ENCODE measurements at regions not wholly inside any gene's neighbourhood (a gene's known extent, or its start where the extent isn't known, plus 50 kb on each side); places are given as distances from the start of the nearest gene placed in this dataset.
"Not testable (repeated sequence)": the region's sequence is repeated elsewhere in the genome, so short reads cannot be mapped to it uniquely, and the experiment has no call there.

- DNase-seq (ENCODE audit: low read depth, low spot score) = no peak
Observed at GRCh38 chr2:183798535-183798934, 674.3 kb downstream of the NUP35 start.

GRCh38 chr2:183799761-183800160 is 675.5 kb downstream of the NUP35 start:
- no peak for DNase-seq (ENCODE audit: low read depth, low spot score)

- DNase-seq (ENCODE audit: low read depth, low spot score) = no peak
Observed at GRCh38 chr2:183803596-183803995, 679.4 kb downstream of the NUP35 start.

GRCh38 chr2:183807870-183808269 is 683.6 kb downstream of the NUP35 start:
- DNase-seq (ENCODE audit: low read depth, low spot score) = no peak

GRCh38 chr2:183809404-183809803 is 685.2 kb downstream of the NUP35 start:
- DNase-seq (ENCODE audit: low read depth, low spot score) = no peak

- no peak for DNase-seq (ENCODE audit: low read depth, low spot score)
Observed at GRCh38 chr2:183811281-183811680, 687.0 kb downstream of the NUP35 start.

- no peak for DNase-seq (ENCODE audit: low read depth, low spot score)
Observed at GRCh38 chr2:183812091-183812490, 687.8 kb downstream of the NUP35 start.

- DNase-seq (ENCODE audit: low read depth, low spot score) = no peak
Observed at GRCh38 chr2:183825710-183826109, 701.5 kb downstream of the NUP35 start.

GRCh38 chr2:183829931-183830330 is 705.7 kb downstream of the NUP35 start:
- no peak for DNase-seq (ENCODE audit: low read depth, low spot score)

- no peak for DNase-seq (ENCODE audit: low read depth, low spot score)
Observed at GRCh38 chr2:183837157-183837556, 712.9 kb downstream of the NUP35 start.

- no peak for DNase-seq (ENCODE audit: low read depth, low spot score)
Observed at GRCh38 chr2:183838295-183838694, 714.1 kb downstream of the NUP35 start.

GRCh38 chr2:183840061-183840584 is 715.9 kb downstream of the NUP35 start:
- no peak for DNase-seq (ENCODE audit: low read depth, low spot score)

GRCh38 chr2:183849826-183850225 is 725.6 kb downstream of the NUP35 start:
- DNase-seq (ENCODE audit: low read depth, low spot score) = not testable (repeated sequence)

- DNase-seq (ENCODE audit: low read depth, low spot score) = no peak
Observed at GRCh38 chr2:183859129-183859528, 734.9 kb downstream of the NUP35 start.

- DNase-seq (ENCODE audit: low read depth, low spot score) = no peak
Observed at GRCh38 chr2:183866666-183867065, 731.7 kb upstream of the ZNF804A start.

GRCh38 chr2:183867206-183867605 is 731.1 kb upstream of the ZNF804A start:
- DNase-seq (ENCODE audit: low read depth, low spot score) = no peak

GRCh38 chr2:183868153-183868552 is 730.2 kb upstream of the ZNF804A start:
- DNase-seq (ENCODE audit: low read depth, low spot score) = no peak

GRCh38 chr2:183868707-183869106 is 729.6 kb upstream of the ZNF804A start:
- DNase-seq (ENCODE audit: low read depth, low spot score) = no peak

GRCh38 chr2:183872131-183872530 is 726.2 kb upstream of the ZNF804A start:
- no peak for DNase-seq (ENCODE audit: low read depth, low spot score)

- no peak for DNase-seq (ENCODE audit: low read depth, low spot score)
Observed at GRCh38 chr2:183881978-183882377, 716.4 kb upstream of the ZNF804A start.

- DNase-seq (ENCODE audit: low read depth, low spot score) = no peak
Observed at GRCh38 chr2:183892315-183892941, 705.9 kb upstream of the ZNF804A start.

GRCh38 chr2:183898641-183899040 is 699.7 kb upstream of the ZNF804A start:
- no peak for DNase-seq (ENCODE audit: low read depth, low spot score)

GRCh38 chr2:183901931-183902330 is 696.4 kb upstream of the ZNF804A start:
- no peak for DNase-seq (ENCODE audit: low read depth, low spot score)

GRCh38 chr2:183903026-183903425 is 695.3 kb upstream of the ZNF804A start:
- DNase-seq (ENCODE audit: low read depth, low spot score) = no peak
